Activated CD8-positive, alpha-beta T cell treated with anti-CD3 and anti-CD28 coated beads for 36 hours (primary cell): ENCODE measurements at regions not wholly inside any gene's neighbourhood (a gene's known extent, or its start where the extent isn't known, plus 50 kb on each side); places are given as distances from the start of the nearest gene placed in this dataset.

Experiments used
- ATAC-seq: fragments of 200-7000 bp; cut with Tn5 transposase; one replicate; pipeline ENCODE4 v1.10.0; 2021; ENCODE audit warnings: mild to moderate bottlenecking, moderate library complexity
- CTCF ChIA-PET: fragments of 350-600 bp; sonication (Branson Sonifier 250); formaldehyde crosslinking; loops from one replicate; lab custom pipeline; 2021; ENCODE audit warnings: antibody characterized with exemption; lab: Charles Lee
- POLR2A ChIA-PET: fragments of 350-600 bp; sonication (Branson Sonifier 250); formaldehyde crosslinking; loops from one replicate; lab custom pipeline; 2021; ENCODE audit warnings: antibody characterized with exemption; lab: Charles Lee
- DNase-seq: peaks from one replicate; pipeline ENCODE4 v3.0.0-alpha.2; 2020
- H3K27ac Mint-ChIP-seq: one replicate; pipeline ENCODE4 v1.8.0; 2021; ENCODE audit warnings: mild to moderate bottlenecking, mixed read lengths
- H3K27me3 Mint-ChIP-seq: one replicate; pipeline ENCODE4 v1.8.0; 2021; ENCODE audit warnings: mixed read lengths
- H3K36me3 Mint-ChIP-seq: one replicate; pipeline ENCODE4 v1.8.0; 2021; ENCODE audit warnings: low read depth, mixed read lengths
- H3K4me1 Mint-ChIP-seq: one replicate; pipeline ENCODE4 v1.8.0; 2021; ENCODE audit warnings: low read depth, mixed read lengths
- H3K4me3 Mint-ChIP-seq: one replicate; pipeline ENCODE4 v1.8.0; 2021; ENCODE audit warnings: mild to moderate bottlenecking, moderate library complexity, mixed read lengths
- H3K9me3 Mint-ChIP-seq: one replicate; pipeline ENCODE4 v1.8.0; 2021; ENCODE audit warnings: mixed read lengths
- intact Hi-C: fragments of 100-400 bp; cut with micrococcal nuclease; formaldehyde crosslinking; loops from one replicate; pipeline ENCODE4 v1.10.0; 2022
- TF ChIP-seq, protein P1 (sequence below): fragments of 200-600 bp; IDR thresholded peaks from one replicate; pipeline ENCODE4 v1.8.0; 2022; ENCODE audit warnings: antibody characterized with exemption, mild to moderate bottlenecking

GRCh38 chr18:38368246-38368645, 802.6 kb upstream of the CELF4 start:
- Mint-ChIP-seq H3K36me3 (no peaks in the 10 kb centered on the region), H3K9me3 (no peaks in the 10 kb centered on the region), H3K27ac (no peak overlapping the region), H3K27me3 (no peaks in the 10 kb centered on the region), H3K4me3 (no peak overlapping the region), H3K4me1 (peaks cover 5% of the 10 kb centered on the region)
- intact Hi-C loops = no loop called here
- ATAC-seq (no peak), DNase-seq (no peak)
- POLR2A ChIA-PET = no interaction called here
- CTCF ChIA-PET = no interaction called here
- TF ChIP-seq, protein P1, sequence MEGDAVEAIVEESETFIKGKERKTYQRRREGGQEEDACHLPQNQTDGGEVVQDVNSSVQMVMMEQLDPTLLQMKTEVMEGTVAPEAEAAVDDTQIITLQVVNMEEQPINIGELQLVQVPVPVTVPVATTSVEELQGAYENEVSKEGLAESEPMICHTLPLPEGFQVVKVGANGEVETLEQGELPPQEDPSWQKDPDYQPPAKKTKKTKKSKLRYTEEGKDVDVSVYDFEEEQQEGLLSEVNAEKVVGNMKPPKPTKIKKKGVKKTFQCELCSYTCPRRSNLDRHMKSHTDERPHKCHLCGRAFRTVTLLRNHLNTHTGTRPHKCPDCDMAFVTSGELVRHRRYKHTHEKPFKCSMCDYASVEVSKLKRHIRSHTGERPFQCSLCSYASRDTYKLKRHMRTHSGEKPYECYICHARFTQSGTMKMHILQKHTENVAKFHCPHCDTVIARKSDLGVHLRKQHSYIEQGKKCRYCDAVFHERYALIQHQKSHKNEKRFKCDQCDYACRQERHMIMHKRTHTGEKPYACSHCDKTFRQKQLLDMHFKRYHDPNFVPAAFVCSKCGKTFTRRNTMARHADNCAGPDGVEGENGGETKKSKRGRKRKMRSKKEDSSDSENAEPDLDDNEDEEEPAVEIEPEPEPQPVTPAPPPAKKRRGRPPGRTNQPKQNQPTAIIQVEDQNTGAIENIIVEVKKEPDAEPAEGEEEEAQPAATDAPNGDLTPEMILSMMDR = no peak

DNA sequence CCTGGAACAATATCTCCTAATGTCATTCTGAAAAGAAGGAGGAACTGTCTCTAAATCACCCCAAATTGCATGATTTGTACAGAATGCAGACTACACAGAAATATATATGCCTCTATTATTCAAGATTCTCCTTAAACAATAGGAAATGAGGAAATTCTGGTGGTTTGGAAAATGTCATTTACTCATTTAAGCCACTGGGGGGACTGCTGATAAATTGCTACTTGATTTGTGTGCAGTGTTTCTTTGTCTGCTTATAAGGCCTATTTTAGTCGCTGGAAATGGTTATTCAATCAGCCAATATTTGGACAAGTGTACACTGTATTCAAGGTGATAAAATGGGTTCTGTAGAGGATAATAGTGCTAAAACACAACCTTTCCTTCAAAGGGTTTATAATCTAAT, 801.9 kb upstream of the CELF4 start:
- intact Hi-C loops = no loop called here
- Mint-ChIP-seq H3K36me3 (no peaks in the 10 kb centered on the region), H3K4me3 (no peak overlapping the region), H3K4me1 (peaks cover 5% of the 10 kb centered on the region), H3K27ac (no peak overlapping the region), H3K9me3 (no peaks in the 10 kb centered on the region), H3K27me3 (no peaks in the 10 kb centered on the region)
- ATAC-seq (no peak), DNase-seq (no peak)
- ChIA-PET POLR2A (no interaction called here), CTCF (no interaction called here)
- TF ChIP-seq, protein P1 = no peak

DNA sequence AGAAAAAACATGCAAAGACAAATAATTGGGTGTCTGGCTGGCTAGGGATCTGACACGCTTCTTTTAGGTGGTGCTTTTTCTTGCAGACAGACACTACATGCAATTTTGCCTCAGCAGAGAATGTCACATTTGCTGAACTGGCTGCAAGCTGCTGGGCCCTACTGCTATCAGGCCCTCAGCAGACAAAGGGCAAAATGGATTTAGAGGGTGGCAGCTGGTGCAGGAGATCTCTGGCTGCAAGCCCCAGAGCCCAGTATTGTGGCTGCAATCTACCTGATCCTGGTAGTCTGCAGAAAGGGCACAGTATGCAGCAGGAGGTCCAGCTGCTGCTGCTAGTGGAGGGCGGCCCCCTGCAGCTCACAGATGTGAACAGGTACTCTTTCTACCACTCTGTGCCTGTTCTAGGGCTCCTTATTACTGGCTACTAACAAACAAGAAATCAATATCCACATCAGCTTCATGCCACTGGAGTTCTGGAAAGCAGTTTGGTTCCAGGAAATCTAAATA, 796.7 kb upstream of the CELF4 start:
- no peak for ATAC-seq
- H3K9me3 Mint-ChIP-seq = no peaks in the 10 kb centered on the region
- intact Hi-C loops = no loop called here
- no peak overlapping the region for H3K27ac Mint-ChIP-seq
- no peak overlapping the region for H3K4me3 Mint-ChIP-seq
- peaks cover 2% of the 10 kb centered on the region for H3K4me1 Mint-ChIP-seq
- no peaks in the 10 kb centered on the region for H3K27me3 Mint-ChIP-seq
- CTCF ChIA-PET = no interaction called here
- POLR2A ChIA-PET = no interaction called here
- no peak for DNase-seq
- H3K36me3 Mint-ChIP-seq = no peaks in the 10 kb centered on the region
- TF ChIP-seq, protein P1 = no peak

DNA sequence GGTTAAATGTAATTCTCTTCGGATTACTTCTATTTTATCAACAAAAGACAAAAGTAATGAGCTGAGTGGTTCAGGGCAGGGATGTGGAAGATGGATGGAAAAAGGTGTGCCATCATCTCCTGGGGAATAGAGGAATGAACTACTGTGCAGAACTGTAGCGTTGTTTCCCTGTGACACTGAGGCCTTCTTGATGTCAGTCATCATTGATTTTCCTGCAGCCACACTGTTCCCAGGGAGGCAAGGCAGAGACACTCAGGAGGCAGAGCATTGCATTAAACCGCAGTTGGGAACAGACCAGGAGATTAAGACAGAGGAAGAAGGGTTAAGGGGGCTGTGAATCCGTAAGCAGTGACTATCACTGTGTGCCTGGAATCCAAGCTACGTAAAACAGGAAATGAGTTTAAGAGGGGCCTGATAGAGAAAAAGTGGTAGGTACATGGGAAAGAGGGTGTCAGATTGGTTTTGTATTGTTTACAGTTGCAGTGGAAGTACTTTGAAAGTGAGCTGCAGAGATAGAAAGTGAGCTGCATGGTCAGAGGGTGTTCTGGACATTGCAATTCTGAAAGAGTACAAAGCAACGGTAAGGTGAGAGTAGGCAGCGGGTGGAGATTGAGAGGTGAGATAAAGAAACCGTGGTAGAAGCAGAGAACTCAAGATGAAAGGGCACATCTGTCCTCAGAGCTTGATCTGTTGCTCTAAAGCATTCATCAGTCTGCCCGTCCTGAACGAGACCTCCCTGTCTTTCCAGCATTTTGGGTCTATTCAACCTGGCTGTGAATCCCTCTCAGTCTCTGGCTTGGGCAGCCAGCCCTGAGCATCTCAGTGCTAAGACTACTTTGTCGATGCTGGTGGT, 793.4 kb upstream of the CELF4 start:
- intact Hi-C loops = no loop called here
- Mint-ChIP-seq H3K27me3 (no peaks in the 10 kb centered on the region), H3K9me3 (no peaks in the 10 kb centered on the region), H3K27ac (no peak overlapping the region), H3K36me3 (no peaks in the 10 kb centered on the region), H3K4me3 (no peak overlapping the region), H3K4me1 (peaks cover 2% of the 10 kb centered on the region)
- DNase-seq = no peak
- TF ChIP-seq, protein P1 = no peak
- ATAC-seq = no peak
- ChIA-PET CTCF (no interaction called here), POLR2A (no interaction called here)

GRCh38 chr18:38353149-38353548, 787.6 kb upstream of the CELF4 start:
- H3K36me3 Mint-ChIP-seq = no peaks in the 10 kb centered on the region
- ChIA-PET CTCF (no interaction called here), POLR2A (no interaction called here)
- TF ChIP-seq, protein P1 = no peak
- no peak overlapping the region for H3K27ac Mint-ChIP-seq
- H3K4me3 Mint-ChIP-seq = no peak overlapping the region
- no peaks in the 10 kb centered on the region for H3K27me3 Mint-ChIP-seq
- intact Hi-C loops = no loop called here
- H3K9me3 Mint-ChIP-seq = no peaks in the 10 kb centered on the region
- DNase-seq (no peak), ATAC-seq (no peak)
- H3K4me1 Mint-ChIP-seq = no peaks in the 10 kb centered on the region
